HG03469 (cell line): ENCODE measurements at regions not wholly inside any gene's neighbourhood (a gene's known extent, or its start where the extent isn't known, plus 50 kb on each side); places are given as distances from the start of the nearest gene placed in this dataset.

Experiments
- ATAC-seq: cut with Tn5 transposase; IDR thresholded peaks from one replicate; pipeline ENCODE4 v1.9.1; 2021; ENCODE audit warnings: mild to moderate bottlenecking, moderate library complexity, moderate number of reproducible peaks; ENCODE audit not compliant: unreplicated experiment

- no peak for ATAC-seq
Measured at GRCh38 chr14:53567236-53567780, 389.3 kb downstream of the BMP4 start.

- no peak for ATAC-seq
Measured at GRCh38 chr14:53564870-53565269, 391.8 kb downstream of the BMP4 start.

GRCh38 chr14:53563628-53564027 is 393.0 kb downstream of the BMP4 start:
- no peak for ATAC-seq

- ATAC-seq: no peak
Measured at GRCh38 chr14:53553221-53553620, 400.1 kb upstream of the DDHD1 start.

GRCh38 chr14:53551862-53552261 is 398.7 kb upstream of the DDHD1 start:
- no peak for ATAC-seq

- no peak for ATAC-seq
Measured at GRCh38 chr14:53550776-53551175, 397.7 kb upstream of the DDHD1 start.

GRCh38 chr14:53549956-53550355 is 396.8 kb upstream of the DDHD1 start:
- no peak for ATAC-seq

GRCh38 chr14:53547593-53547992 is 394.5 kb upstream of the DDHD1 start:
- ATAC-seq: no peak

GRCh38 chr14:53545217-53545616 is 392.1 kb upstream of the DDHD1 start:
- ATAC-seq: peak; percentile 41

GRCh38 chr14:53542732-53543131 is 389.6 kb upstream of the DDHD1 start:
- ATAC-seq: no peak

- ATAC-seq: no peak
Measured at GRCh38 chr14:53541411-53541810, 388.3 kb upstream of the DDHD1 start.

GRCh38 chr14:53539489-53540126 is 386.5 kb upstream of the DDHD1 start:
- ATAC-seq: peak; percentile 49

- ATAC-seq: no peak
Measured at GRCh38 chr14:53538316-53538881, 385.3 kb upstream of the DDHD1 start.

GRCh38 chr14:53537422-53538315 is 384.5 kb upstream of the DDHD1 start:
- ATAC-seq: no peak

GRCh38 chr14:53536446-53536845 is 383.3 kb upstream of the DDHD1 start:
- no peak for ATAC-seq

GRCh38 chr14:53534841-53535240 is 381.7 kb upstream of the DDHD1 start:
- ATAC-seq: no peak

GRCh38 chr14:53533384-53533970 is 380.4 kb upstream of the DDHD1 start:
- no peak for ATAC-seq

GRCh38 chr14:53532853-53533252 is 379.7 kb upstream of the DDHD1 start:
- no peak for ATAC-seq

GRCh38 chr14:53531730-53532129 is 378.6 kb upstream of the DDHD1 start:
- ATAC-seq: no peak

- ATAC-seq: no peak
Measured at GRCh38 chr14:53531156-53531555, 378.0 kb upstream of the DDHD1 start.

- no peak for ATAC-seq
Measured at GRCh38 chr14:53529519-53529918, 376.4 kb upstream of the DDHD1 start.
